ENCODE measurements at regions not wholly inside any gene's neighbourhood (a gene's known extent, or its start where the extent isn't known, plus 50 kb on each side); places are given as distances from the start of the nearest gene placed in this dataset.
"Not testable (repeated sequence)": the region's sequence is repeated elsewhere in the genome, so short reads cannot be mapped to it uniquely, and the experiment has no call there.

GRCh38 chr13:74555651-74556420 lies 421.6 kb upstream of the KLF12 start:
- H3K27ac ChIP-seq: no peak overlapping the region
- no peaks in the 10 kb centered on the region for H3K27me3 ChIP-seq
- no peak overlapping the region for H3K4me3 ChIP-seq
- no peak for DNase-seq
- no peaks in the 10 kb centered on the region for H3K9me3 ChIP-seq (replicated peaks)
- H3K36me3 ChIP-seq: no peaks in the 10 kb centered on the region
- H3K4me1 ChIP-seq: no peaks in the 10 kb centered on the region

- peak in 1 of 2 experiments; percentile 9 for DNase-seq
- no peak overlapping the region for H3K27ac ChIP-seq
- H3K4me1 ChIP-seq: no peaks in the 10 kb centered on the region
- H3K4me3 ChIP-seq: no peak overlapping the region
- H3K27me3 ChIP-seq: no peaks in the 10 kb centered on the region
- H3K36me3 ChIP-seq: no peaks in the 10 kb centered on the region
- no peaks in the 10 kb centered on the region for H3K9me3 ChIP-seq (replicated peaks)
Observed at GRCh38 chr13:74555276-74555625, 421.0 kb upstream of the KLF12 start.

DNA sequence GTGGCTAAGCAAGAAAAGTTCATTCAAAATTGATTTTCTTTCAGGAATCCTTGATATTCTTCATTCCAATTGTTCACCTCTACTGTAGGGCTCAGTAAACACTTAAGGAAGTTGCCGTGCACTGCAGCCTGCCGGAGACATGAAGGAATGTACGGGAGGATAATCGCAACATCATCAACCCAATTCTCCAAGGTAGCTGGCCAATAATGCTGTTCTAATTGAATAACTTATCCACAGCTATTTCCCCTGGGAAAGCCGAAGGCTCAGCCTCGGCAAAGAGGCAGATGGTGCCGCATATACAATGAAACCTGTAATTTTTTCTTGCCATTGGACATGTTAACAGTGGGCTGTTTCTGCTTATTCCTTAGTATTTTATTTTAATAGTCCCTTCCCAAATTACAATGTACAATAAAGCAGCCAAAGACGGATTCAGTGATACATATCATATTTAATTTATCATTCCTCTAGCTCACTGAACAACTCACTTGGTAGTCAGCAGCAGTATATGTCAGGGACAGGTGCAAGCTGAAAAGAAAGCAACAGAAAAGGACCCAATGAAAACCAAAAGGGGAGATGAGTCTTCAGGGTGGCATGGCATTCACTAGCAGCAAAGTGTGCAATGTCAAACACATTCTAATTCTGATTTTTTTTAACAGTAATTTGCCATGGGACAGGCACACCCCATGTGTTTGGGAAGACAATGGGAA lies 420.5 kb upstream of the KLF12 start:
- Histone ChIP-seq H3K4me1 (no peaks in the 10 kb centered on the region), H3K4me3 (no peak overlapping the region), H3K27me3 (no peaks in the 10 kb centered on the region), H3K27ac (no peak overlapping the region), H3K9me3 (replicated peaks) (no peaks in the 10 kb centered on the region), H3K36me3 (no peaks in the 10 kb centered on the region)
- no peak for DNase-seq

DNA sequence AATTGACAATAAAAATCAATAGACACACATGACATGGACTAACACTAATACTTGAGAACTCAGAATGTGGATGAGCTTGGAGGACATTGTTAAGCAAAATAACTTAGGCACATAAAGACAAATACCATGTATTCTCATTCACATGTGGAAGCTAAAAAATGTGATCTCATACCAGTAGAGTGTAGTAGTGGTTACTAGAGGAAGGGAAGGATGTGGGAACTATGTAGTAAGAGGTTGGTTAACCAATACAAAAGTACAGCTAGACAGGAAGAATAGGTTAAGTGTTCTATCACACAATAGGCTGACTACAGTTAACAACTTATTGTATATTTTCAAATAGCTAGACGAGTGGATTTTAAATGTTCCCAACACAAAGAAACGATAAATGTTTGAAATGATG lies 415.8 kb upstream of the KLF12 start:
- Histone ChIP-seq H3K36me3 (no peaks in the 10 kb centered on the region), H3K27me3 (no peaks in the 10 kb centered on the region), H3K27ac (no peak overlapping the region), H3K9me3 (replicated peaks) (no peaks in the 10 kb centered on the region), H3K4me1 (no peaks in the 10 kb centered on the region), H3K4me3 (no peak overlapping the region)
- no peak for DNase-seq

DNA sequence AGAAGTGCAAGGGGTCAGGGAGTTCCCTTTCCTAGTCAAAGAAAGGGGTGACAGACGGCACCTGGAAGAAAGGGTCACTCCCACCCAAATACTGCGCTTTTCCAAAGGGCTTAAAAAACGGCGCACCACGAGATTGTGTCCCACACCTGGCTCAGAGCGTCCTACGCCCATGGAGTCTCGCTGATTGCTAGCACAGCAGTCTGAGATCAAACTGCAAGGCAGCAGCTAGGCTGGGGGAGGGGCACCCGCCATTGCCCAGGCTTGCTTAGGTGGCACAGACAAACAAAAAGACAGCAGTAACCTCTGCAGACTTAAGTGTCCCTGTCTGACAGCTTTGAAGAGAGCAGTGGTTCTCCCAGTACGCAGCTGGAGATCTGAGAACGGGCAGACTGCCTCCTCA lies 402.4 kb upstream of the KLF12 start:
- H3K36me3 ChIP-seq; H3K27me3 ChIP-seq; H3K27ac ChIP-seq; DNase-seq; H3K9me3 ChIP-seq (replicated peaks); H3K4me3 ChIP-seq; H3K4me1 ChIP-seq: not testable (repeated sequence)

DNA sequence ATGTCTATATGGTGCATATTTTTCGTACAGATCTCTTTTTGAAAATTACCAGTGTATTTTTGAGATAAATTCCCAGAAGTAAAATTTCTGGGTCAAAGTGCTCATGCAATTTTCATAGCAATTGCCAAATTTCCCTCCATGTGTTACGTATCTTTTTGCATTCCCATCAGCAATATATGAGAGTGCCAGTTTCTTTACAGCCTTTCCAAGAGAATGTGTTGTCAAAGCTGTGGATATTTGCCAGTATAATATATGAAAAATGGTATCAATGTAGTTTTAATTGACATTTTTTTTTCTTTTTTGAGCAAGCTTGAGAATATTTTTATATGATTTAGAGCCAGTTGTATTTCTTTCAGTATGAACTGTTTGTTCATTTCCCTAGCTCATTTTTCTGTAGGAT lies 399.0 kb upstream of the KLF12 start:
- no peak for DNase-seq
- H3K27ac ChIP-seq: no peak overlapping the region
- H3K4me3 ChIP-seq: no peak overlapping the region
- H3K9me3 ChIP-seq (replicated peaks): no peaks in the 10 kb centered on the region
- H3K36me3 ChIP-seq: no peaks in the 10 kb centered on the region
- no peaks in the 10 kb centered on the region for H3K27me3 ChIP-seq
- no peaks in the 10 kb centered on the region for H3K4me1 ChIP-seq

GRCh38 chr13:74530011-74530410 lies 395.8 kb upstream of the KLF12 start:
- DNase-seq: peak in 1 of 2 experiments; percentile 4

GRCh38 chr13:74528734-74529513 lies 394.7 kb upstream of the KLF12 start:
- H3K36me3 ChIP-seq: no peaks in the 10 kb centered on the region

More at GRCh38 chr13:74530011-74530410, 395.8 kb upstream of the KLF12 start:
- no peaks in the 10 kb centered on the region for H3K27me3 ChIP-seq
- H3K4me3 ChIP-seq: no peak overlapping the region
- H3K9me3 ChIP-seq (replicated peaks): no peaks in the 10 kb centered on the region
- no peak overlapping the region for H3K27ac ChIP-seq
- H3K36me3 ChIP-seq: no peaks in the 10 kb centered on the region
- no peaks in the 10 kb centered on the region for H3K4me1 ChIP-seq

GRCh38 chr13:74523057-74523456 lies 388.9 kb upstream of the KLF12 start:
- Histone ChIP-seq H3K27ac (no peak overlapping the region), H3K4me3 (no peak overlapping the region), H3K27me3 (no peaks in the 10 kb centered on the region), H3K36me3 (no peaks in the 10 kb centered on the region), H3K4me1 (no peaks in the 10 kb centered on the region), H3K9me3 (replicated peaks) (no peaks in the 10 kb centered on the region)
- DNase-seq: no peak

More at GRCh38 chr13:74528734-74529513, 394.7 kb upstream of the KLF12 start:
- Histone ChIP-seq H3K4me3 (no peak overlapping the region), H3K9me3 (replicated peaks) (no peaks in the 10 kb centered on the region), H3K27ac (no peak overlapping the region), H3K4me1 (no peaks in the 10 kb centered on the region), H3K27me3 (no peaks in the 10 kb centered on the region)
- DNase-seq: peak in 1 of 2 experiments; percentile 10

- Histone ChIP-seq H3K4me3 (no peak overlapping the region), H3K27ac (no peak overlapping the region), H3K4me1 (no peaks in the 10 kb centered on the region), H3K36me3 (no peaks in the 10 kb centered on the region), H3K27me3 (no peaks in the 10 kb centered on the region), H3K9me3 (replicated peaks) (no peaks in the 10 kb centered on the region)
- no peak for DNase-seq
Observed at GRCh38 chr13:74511523-74511922, 377.3 kb upstream of the KLF12 start.

DNA sequence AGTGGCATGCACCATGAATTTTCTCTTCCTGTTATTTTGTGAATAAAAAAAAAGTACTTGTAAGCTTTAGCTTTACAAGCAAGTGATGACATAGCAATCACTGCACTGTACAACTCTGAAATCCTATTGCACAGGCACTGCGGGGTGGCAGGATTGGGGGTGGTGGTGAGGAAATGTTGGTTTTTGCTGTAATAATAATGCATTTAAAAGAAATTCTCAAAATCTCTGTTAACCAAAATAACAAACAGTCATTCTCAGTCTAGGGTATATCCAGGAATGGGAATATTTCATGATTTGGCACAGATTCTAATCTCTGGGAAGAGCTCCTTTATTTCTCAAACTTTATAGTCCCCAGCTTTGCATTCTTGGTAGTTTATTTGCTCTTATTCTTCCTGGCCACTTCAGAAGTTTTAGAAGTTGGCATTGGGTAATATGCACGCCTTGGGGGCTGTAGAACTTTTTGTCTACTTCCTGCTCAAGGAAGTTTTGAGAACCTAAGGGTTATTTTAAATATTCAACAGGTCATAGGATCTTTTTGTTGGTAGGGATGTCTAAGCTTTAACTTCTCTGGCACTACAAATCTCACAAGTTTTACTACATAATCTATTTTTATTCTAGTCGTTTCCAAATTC lies 353.0 kb upstream of the KLF12 start:
- H3K27me3 ChIP-seq: no peaks in the 10 kb centered on the region
- no peaks in the 10 kb centered on the region for H3K36me3 ChIP-seq
- H3K27ac ChIP-seq: no peak overlapping the region
- no peak overlapping the region for H3K4me3 ChIP-seq
- DNase-seq: no peak
- no peaks in the 10 kb centered on the region for H3K9me3 ChIP-seq (replicated peaks)
- no peaks in the 10 kb centered on the region for H3K4me1 ChIP-seq

DNA sequence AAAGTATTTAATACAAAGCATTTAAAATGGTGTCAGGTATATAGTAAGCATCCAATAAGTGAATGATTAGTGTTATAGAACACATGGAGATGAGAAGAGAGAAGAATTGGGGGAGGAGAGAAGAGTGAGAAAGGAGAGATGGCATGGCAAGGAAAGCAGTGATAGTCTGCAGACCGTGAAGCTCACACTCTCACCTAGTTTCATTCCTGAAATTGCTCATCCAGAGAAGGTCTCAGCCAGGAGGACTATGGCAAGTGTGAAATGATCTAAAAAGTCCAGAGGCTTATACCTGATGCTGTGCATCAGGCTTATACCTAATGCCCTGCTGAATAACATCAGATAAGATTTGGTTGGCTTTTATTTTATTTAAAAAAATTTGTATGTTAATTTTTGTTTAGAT lies 351.6 kb upstream of the KLF12 start:
- Histone ChIP-seq H3K36me3 (no peaks in the 10 kb centered on the region), H3K27ac (no peak overlapping the region), H3K4me3 (no peak overlapping the region), H3K9me3 (replicated peaks) (no peaks in the 10 kb centered on the region), H3K27me3 (no peaks in the 10 kb centered on the region), H3K4me1 (no peaks in the 10 kb centered on the region)
- no peak for DNase-seq

- Histone ChIP-seq H3K27me3 (no peaks in the 10 kb centered on the region), H3K27ac (no peak overlapping the region), H3K4me1 (no peaks in the 10 kb centered on the region; the same call in 1 of the 2 replicates), H3K36me3 (no peaks in the 10 kb centered on the region), H3K9me3 (replicated peaks) (no peaks in the 10 kb centered on the region), H3K4me3 (no peak overlapping the region)
- no peak for DNase-seq
Observed at GRCh38 chr13:74479124-74479523, 344.9 kb upstream of the KLF12 start.

DNA sequence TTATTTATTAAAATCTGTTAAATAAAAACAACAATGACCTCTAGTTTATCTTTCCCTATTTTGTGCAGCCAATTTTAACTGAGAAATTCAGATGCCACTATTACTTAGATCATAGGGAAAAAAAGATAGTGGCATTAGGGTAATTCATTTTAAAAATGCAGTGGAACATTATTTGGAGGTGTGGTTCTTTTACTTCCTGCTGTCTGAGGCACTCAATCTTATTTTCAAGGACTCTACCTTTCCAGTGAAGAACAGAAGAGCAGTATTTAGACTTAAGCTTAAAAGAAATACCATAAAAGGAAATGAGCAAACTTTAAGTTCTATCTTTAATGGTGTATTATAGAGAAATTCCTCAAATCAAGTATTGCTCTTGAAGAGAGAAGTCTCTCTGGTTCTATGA lies 342.6 kb upstream of the KLF12 start:
- Histone ChIP-seq H3K4me3 (no peak overlapping the region), H3K27ac (no peak overlapping the region), H3K36me3 (no peaks in the 10 kb centered on the region), H3K27me3 (no peaks in the 10 kb centered on the region), H3K4me1 (no peaks in the 10 kb centered on the region; the same call in 1 of the 2 replicates), H3K9me3 (replicated peaks) (no peaks in the 10 kb centered on the region)
- DNase-seq: no peak

DNA sequence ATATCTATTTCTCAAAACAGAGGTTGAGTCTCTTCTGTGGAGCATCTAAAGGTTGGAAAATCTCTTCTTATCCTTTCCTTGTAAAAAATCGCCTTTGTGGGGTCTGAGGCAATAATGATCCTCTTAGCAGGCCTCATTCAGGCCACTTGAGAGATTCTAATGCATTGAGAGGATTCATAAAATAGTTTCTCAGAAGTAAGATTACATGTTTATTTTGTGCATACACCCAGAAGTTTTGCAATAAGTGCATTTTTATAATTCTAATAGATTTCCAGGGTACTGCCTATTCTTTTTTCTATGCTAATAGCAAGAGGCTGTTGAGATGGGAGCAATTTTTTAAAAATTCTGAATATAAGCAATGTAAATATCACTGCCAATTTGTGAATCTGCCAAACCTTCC lies 342.2 kb upstream of the KLF12 start:
- no peaks in the 10 kb centered on the region for H3K27me3 ChIP-seq
- H3K36me3 ChIP-seq: no peaks in the 10 kb centered on the region
- no peak overlapping the region for H3K4me3 ChIP-seq
- no peaks in the 10 kb centered on the region; the same call in 1 of the 2 replicates for H3K4me1 ChIP-seq
- DNase-seq: no peak
- no peaks in the 10 kb centered on the region for H3K9me3 ChIP-seq (replicated peaks)
- no peak overlapping the region for H3K27ac ChIP-seq

Measured in SJCRH30 (cell line).